SK-N-SH (cell line): ENCODE measurements at regions not wholly inside any gene's neighbourhood (a gene's known extent, or its start where the extent isn't known, plus 50 kb on each side); places are given as distances from the start of the nearest gene placed in this dataset.

ENCODE experiments used
- CTCF ChIA-PET: fragments of 300-600, 350-600 bp; formaldehyde crosslinking; extraction: SDS; loops from one replicate; lab custom pipeline; 2021; lab: Yijun Ruan, JAX
- POLR2A ChIA-PET: fragments of 350-600 bp; sonication (Branson Sonifier 250); formaldehyde crosslinking; extraction: SDS; loops from one replicate; lab custom pipeline; 2020; ENCODE audit warnings: antibody characterized with exemption, inconsistent platforms; lab: Yijun Ruan, JAX
- DNase-seq: peaks from one replicate; pipeline ENCODE4 v3.0.0; 2012
- H2AFZ ChIP-seq: fragments of 200-600 bp; sonication (generic); 2 replicates; pipeline ENCODE4 v1.8.1; 2016; ENCODE audit warnings: antibody characterized with exemption, mild to moderate bottlenecking, low read depth
- H3F3A ChIP-seq: fragments of 200-600 bp; sonication (generic); replicated peaks from 2 replicates; pipeline ENCODE3; 2016; ENCODE audit warnings: antibody characterized with exemption, mild to moderate bottlenecking; ENCODE audit not compliant: insufficient read depth
- H3K27ac ChIP-seq, 2 experiments: fragments of 200-500 bp in 1 of 2; fragments of 200-600 bp in 1 of 2; sonication (Bioruptor generic) in 1 of 2; sonication (generic), shearing (Covaris generic) in 1 of 2; 2 replicates each; pipeline versions ENCODE4 v1.5.1 to v1.6.1; 2014 to 2016; ENCODE audit warnings: low read depth in 2 of 2, inconsistent platforms in 1 of 2, low read length in 1 of 2, mild to moderate bottlenecking in 1 of 2, mixed read lengths in 1 of 2
- H3K27me3 ChIP-seq: fragments of 200-600 bp; sonication (generic), shearing (Covaris generic); 2 replicates; pipeline ENCODE4 v1.6.1; 2016; ENCODE audit warnings: mixed run types; ENCODE audit not compliant: insufficient read depth
- H3K36me3 ChIP-seq, 2 experiments: fragments of 200-500 bp in 1 of 2; fragments of 200-600 bp in 1 of 2; sonication (Bioruptor generic) in 1 of 2; sonication (generic) in 1 of 2; replicated peaks in 1 of 2; 2 replicates each; pipeline versions ENCODE3 to v1.5.1; 2014 to 2016; ENCODE audit warnings: low read length in 1 of 2, mild to moderate bottlenecking in 1 of 2; ENCODE audit not compliant: insufficient read depth in 2 of 2, control insufficient read depth in 1 of 2
- H3K4me1 ChIP-seq, 2 experiments: fragments of 200-500 bp in 1 of 2; fragments of 200-600 bp in 1 of 2; sonication (Bioruptor generic) in 1 of 2; sonication (generic), shearing (Covaris generic) in 1 of 2; 2 replicates each; pipeline versions ENCODE4 v1.5.1 to v1.6.1; 2014 to 2016; ENCODE audit warnings: low read depth in 1 of 2, low read length in 1 of 2, mixed run types in 1 of 2; ENCODE audit not compliant: insufficient read depth in 2 of 2, control insufficient read depth in 1 of 2
- H3K4me2 ChIP-seq: fragments of 200-600 bp; sonication (generic), shearing (Covaris generic); 2 replicates; pipeline ENCODE4 v1.6.1; 2017; ENCODE audit warnings: mixed run types
- H3K4me3 ChIP-seq, 2 experiments: fragments of 200-500 bp in 1 of 2; fragments of 200-600 bp in 1 of 2; sonication (Bioruptor generic) in 1 of 2; sonication (generic), shearing (Covaris generic) in 1 of 2; 2 replicates each; pipeline versions ENCODE4 v1.5.1 to v1.8.1; 2014 to 2016; ENCODE audit warnings: low read depth in 2 of 2, inconsistent platforms in 1 of 2, low read length in 1 of 2, mild to moderate bottlenecking in 1 of 2, mixed read lengths in 1 of 2, moderate library complexity in 1 of 2
- H3K79me2 ChIP-seq: fragments of 200-600 bp; sonication (generic); 2 replicates; pipeline ENCODE4 v1.8.1; 2017; ENCODE audit warnings: mild to moderate bottlenecking; ENCODE audit not compliant: insufficient read depth
- H3K9ac ChIP-seq: fragments of 200-600 bp; sonication (generic); 2 replicates; pipeline ENCODE4 v1.6.1; 2017; ENCODE audit warnings: mixed run types
- H3K9me2 ChIP-seq: fragments of 200-600 bp; sonication (generic); 2 replicates; pipeline ENCODE4 v1.6.1; 2017; ENCODE audit warnings: mixed run types
- H3K9me3 ChIP-seq: fragments of 200-600 bp; sonication (generic); 2 replicates; pipeline ENCODE4 v1.6.1; 2017; ENCODE audit warnings: mixed run types, mild to moderate bottlenecking, moderate library complexity
- H4K20me1 ChIP-seq: fragments of 200-600 bp; sonication (generic); 2 replicates; pipeline ENCODE4 v1.6.1; 2017; ENCODE audit warnings: mild to moderate bottlenecking, mixed run types; ENCODE audit not compliant: insufficient read depth
- CHD2 ChIP-seq: fragments of 150-350 bp; IDR thresholded peaks from 2 replicates; pipeline ENCODE4 v1.6.1; 2018; ENCODE audit warnings: low read length; ENCODE audit not compliant: partially characterized antibody
- ELF1 ChIP-seq: IDR thresholded peaks from 2 replicates; pipeline ENCODE4 v1.4.0; 2012
- EP300 ChIP-seq, 2 experiments: IDR thresholded peaks; 2 replicates each; pipeline versions ENCODE4 v1.4.0 to v1.6.1; 2012; ENCODE audit warnings: borderline replicate concordance in 1 of 2, low read depth in 1 of 2, low read length in 1 of 2
- EZH2phosphoT487 ChIP-seq: fragments of 200-600 bp; sonication (generic); IDR thresholded peaks from 2 replicates; pipeline ENCODE4 v1.6.1; 2017; ENCODE audit warnings: low read depth, mixed run types, mild to moderate bottlenecking, antibody characterized with exemption, moderate library complexity, borderline replicate concordance
- FOXJ3 ChIP-seq: sonication (generic); formaldehyde crosslinking; IDR thresholded peaks from 2 replicates; pipeline ENCODE4 v1.5.1; 2020; ENCODE audit warnings: mild to moderate bottlenecking, missing genetic modification reagents
- FOXM1 ChIP-seq: IDR thresholded peaks from 2 replicates; pipeline ENCODE4 v1.4.0; 2012; ENCODE audit warnings: low read depth, mild to moderate bottlenecking
- GABPA ChIP-seq: IDR thresholded peaks from 2 replicates; pipeline ENCODE4 v1.4.0; 2012; ENCODE audit warnings: low read depth, mild to moderate bottlenecking
- JUND ChIP-seq: IDR thresholded peaks from 2 replicates; pipeline ENCODE4 v1.4.0; 2012
- MEF2A ChIP-seq: IDR thresholded peaks from 2 replicates; pipeline ENCODE4 v1.4.0; 2012; ENCODE audit warnings: low read depth, borderline replicate concordance
- NFIC ChIP-seq: IDR thresholded peaks from 2 replicates; pipeline ENCODE4 v1.4.0; 2012; ENCODE audit warnings: borderline replicate concordance
- POLR2AphosphoS5 ChIP-seq: IDR thresholded peaks from 2 replicates; pipeline ENCODE4 v1.6.1; 2012; ENCODE audit warnings: low read depth, low read length
- RAD21 ChIP-seq: IDR thresholded peaks from 2 replicates; pipeline ENCODE4 v1.6.1; 2012; ENCODE audit warnings: mild to moderate bottlenecking, low read length
- RCOR1 ChIP-seq: fragments of 150-350 bp; IDR thresholded peaks from 2 replicates; pipeline ENCODE4 v1.6.1; 2017; ENCODE audit warnings: antibody characterized with exemption, low read length
- REST ChIP-seq: IDR thresholded peaks from 2 replicates; pipeline ENCODE4 v1.6.1; 2012; ENCODE audit warnings: mild to moderate bottlenecking, low read depth, low read length, moderate library complexity
- SIN3A ChIP-seq: IDR thresholded peaks from 2 replicates; pipeline ENCODE4 v1.6.1; 2012; ENCODE audit warnings: low read depth, mild to moderate bottlenecking, low read length, moderate library complexity, borderline replicate concordance
- TAF1 ChIP-seq: IDR thresholded peaks from 2 replicates; pipeline ENCODE4 v1.6.1; 2012; ENCODE audit warnings: low read depth, mild to moderate bottlenecking, low read length, moderate library complexity, borderline replicate concordance
- TEAD4 ChIP-seq: IDR thresholded peaks from 2 replicates; pipeline ENCODE4 v1.4.0; 2012; ENCODE audit warnings: mild to moderate bottlenecking, borderline replicate concordance; ENCODE audit not compliant: insufficient read depth
- USF2 ChIP-seq: fragments of 150-350 bp; IDR thresholded peaks from 2 replicates; pipeline ENCODE4 v1.6.1; 2017; ENCODE audit warnings: antibody characterized with exemption, low read length, low read depth, borderline replicate concordance
- YY1 ChIP-seq: IDR thresholded peaks from 2 replicates; pipeline ENCODE4 v1.4.0; 2012; ENCODE audit warnings: low read depth, mild to moderate bottlenecking
- WGBS: methylation state at CpG from one replicate; pipeline ENCODE4 v1.1.6; 2017; ENCODE audit warnings: low lambda C conversion rate; 5-methylcytosine and 5-hydroxymethylcytosine counted together
- TF ChIP-seq, protein P1 (sequence below): IDR thresholded peaks from 2 replicates; pipeline ENCODE4 v1.4.0; 2012; ENCODE audit warnings: low read depth

GRCh38 chr13:78067290-78067689, 148.7 kb upstream of the EDNRB start:
- CTCF ChIA-PET, result no interaction called here
- Histone ChIP-seq H3K4me2 (no peak overlapping the region), H3K9me3 (no peaks in the 10 kb centered on the region), H3K9me2 (no peaks in the 10 kb centered on the region), H3K36me3 (no peaks in the 10 kb centered on the region), H3K27me3 (no peaks in the 10 kb centered on the region), H3K4me3 (no peak overlapping the region), H3K9ac (no peak overlapping the region), H3F3A (no peaks in the 10 kb centered on the region), H4K20me1 (no peaks in the 10 kb centered on the region), H3K79me2 (no peaks in the 10 kb centered on the region), H2AFZ (no peak overlapping the region), H3K4me1 (no peaks in the 10 kb centered on the region), H3K27ac (no peak overlapping the region)
- TF ChIP-seq MEF2A (no peak), TAF1 (no peak), EZH2phosphoT487 (no peak), GABPA (no peak), FOXM1 (no peak), POLR2AphosphoS5 (no peak), SIN3A (no peak), RAD21 (no peak), JUND (no peak)
- no peak for DNase-seq
- POLR2A ChIA-PET, result no interaction called here
- 80% methylated on average over 1 of the region's 1 CpG for WGBS

DNA sequence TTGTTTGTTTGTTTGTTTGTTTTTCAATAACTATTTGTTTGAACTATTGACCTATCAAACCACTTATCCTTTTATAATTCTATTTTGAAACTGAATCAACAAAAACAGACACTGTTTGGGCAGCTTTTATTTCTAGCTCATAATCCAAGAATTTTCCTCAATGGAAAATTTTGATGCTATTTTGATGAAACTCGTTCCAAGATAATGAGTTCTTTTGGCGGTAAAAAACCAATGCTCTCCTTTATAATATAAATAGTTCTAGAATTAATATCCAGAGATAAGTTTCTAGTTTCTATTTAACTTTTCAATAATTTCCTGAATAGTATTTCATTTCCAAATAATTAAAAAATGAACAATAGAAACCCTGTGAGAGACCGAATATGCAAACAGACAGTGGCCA, 146.5 kb upstream of the EDNRB start:
- H3K9me2 ChIP-seq, result no peaks in the 10 kb centered on the region
- H3F3A ChIP-seq, result no peaks in the 10 kb centered on the region
- ChIA-PET CTCF (no interaction called here), POLR2A (no interaction called here)
- 26% methylated on average over 3 of the region's 3 CpGs for WGBS
- no peaks in the 10 kb centered on the region for H3K9me3 ChIP-seq
- H3K79me2 ChIP-seq, result no peaks in the 10 kb centered on the region
- no peaks in the 10 kb centered on the region for H3K4me1 ChIP-seq
- no peaks in the 10 kb centered on the region for H3K27me3 ChIP-seq
- H3K9ac ChIP-seq, result no peak overlapping the region
- H3K4me2 ChIP-seq, result no peak overlapping the region
- H4K20me1 ChIP-seq, result no peaks in the 10 kb centered on the region
- TF ChIP-seq NFIC (no peak), EZH2phosphoT487 (no peak), GABPA (no peak)
- H3K4me3 ChIP-seq, result no peak overlapping the region
- no peaks in the 10 kb centered on the region for H3K36me3 ChIP-seq
- H3K27ac ChIP-seq, result no peak overlapping the region
- no peak for DNase-seq
- H2AFZ ChIP-seq, result no peak overlapping the region

GRCh38 chr13:78061806-78062205, 143.2 kb upstream of the EDNRB start:
- ChIA-PET CTCF (no interaction called here), POLR2A (no interaction called here)
- Histone ChIP-seq H3K9ac (no peak overlapping the region), H3K9me2 (no peaks in the 10 kb centered on the region), H3K79me2 (no peaks in the 10 kb centered on the region), H3K27ac (no peak overlapping the region), H3K4me3 (no peak overlapping the region), H2AFZ (no peak overlapping the region), H3K36me3 (no peaks in the 10 kb centered on the region), H3K4me1 (no peaks in the 10 kb centered on the region), H3F3A (no peaks in the 10 kb centered on the region), H4K20me1 (no peaks in the 10 kb centered on the region), H3K9me3 (no peaks in the 10 kb centered on the region), H3K4me2 (no peak overlapping the region), H3K27me3 (no peaks in the 10 kb centered on the region)
- no peak for DNase-seq
- WGBS, result 7% methylated on average over 3 of the region's 5 CpGs
- TF ChIP-seq TAF1 (no peak), SIN3A (no peak), USF2 (no peak), RCOR1 (no peak), EP300 (IDR thresholded peaks at IDR 0.05; ENCODE audit: borderline replicate concordance in 1 of 2, low read depth in 1 of 2, low read length in 1 of 2) (no peak), REST (no peak), MEF2A (no peak), CHD2 (no peak), RAD21 (no peak), ELF1 (no peak), TEAD4 (no peak), FOXJ3 (CRISPR knock-in tag) (no peak), FOXM1 (no peak), YY1 (no peak), EZH2phosphoT487 (no peak)
- TF ChIP-seq, protein P1, sequence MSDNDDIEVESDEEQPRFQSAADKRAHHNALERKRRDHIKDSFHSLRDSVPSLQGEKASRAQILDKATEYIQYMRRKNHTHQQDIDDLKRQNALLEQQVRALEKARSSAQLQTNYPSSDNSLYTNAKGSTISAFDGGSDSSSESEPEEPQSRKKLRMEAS, result no peak
